HepG2 (cell line): ENCODE measurements at regions not wholly inside any gene's neighbourhood (a gene's known extent, or its start where the extent isn't known, plus 50 kb on each side); places are given as distances from the start of the nearest gene placed in this dataset.

ENCODE experiments used
- ATAC-seq: fragments of 200-7000 bp; cut with Tn5 transposase; 3 replicates; pipeline ENCODE4 v1.9.1; 2020; ENCODE audit warnings: mild to moderate bottlenecking, moderate library complexity
- BruUV-seq: library from RNA; stranded (reverse); fragments of 400-500 nt; replicated peaks from 2 replicates; lab custom pipeline; 2021; lab: Mats Ljungman, UMichigan
- CTCF ChIA-PET: fragments of 300-600 bp; formaldehyde crosslinking; extraction: SDS; loops from one replicate; lab custom pipeline; 2021; ENCODE audit warnings: low total read pairs, inconsistent platforms, low intra/inter-chr PET ratio; lab: Yijun Ruan, JAX
- POLR2A ChIA-PET: fragments of 350-600 bp; sonication (Branson Sonifier 250); formaldehyde crosslinking; loops from one replicate; lab custom pipeline; 2020; ENCODE audit warnings: antibody characterized with exemption, inconsistent platforms; lab: Yijun Ruan, JAX
- DNase-seq: peaks from one replicate; pipeline ENCODE4 v3.0.0-alpha.2; 2015; ENCODE audit warnings: low spot score
- FAIRE-seq: peaks from 3 replicates; lab custom pipeline; 2011; peaks lifted over from hg19 to GRCh38; lab: Jason Lieb, UNC
- H2AFZ ChIP-seq: one replicate; pipeline ENCODE4 v1.6.1; 2011; ENCODE audit warnings: low read length, inconsistent platforms
- H3K27ac ChIP-seq: fragments of 300-600 bp; 3 replicates; pipeline ENCODE4 v1.8.0; 2011; ENCODE audit warnings: mixed run types, mild to moderate bottlenecking, mixed read lengths, low read length, inconsistent platforms; ENCODE audit not compliant: insufficient read depth; ENCODE audit errors: extremely low read length
- H3K27me3 ChIP-seq, 2 experiments: fragments of 200-600 bp in 1 of 2; 2 replicates in 1 of 2; 3 replicates in 1 of 2; pipeline versions ENCODE4 v1.6.0 to v1.8.0; 2011; ENCODE audit warnings: low read length in 2 of 2, mild to moderate bottlenecking in 2 of 2, moderate library complexity in 2 of 2, inconsistent platforms in 1 of 2; ENCODE audit not compliant: insufficient read depth in 2 of 2, control insufficient read depth in 1 of 2
- H3K36me3 ChIP-seq, 2 experiments: fragments of 200-600 bp in 1 of 2; replicated peaks in 1 of 2; 2 replicates in 1 of 2; 3 replicates in 1 of 2; pipeline versions ENCODE4 v1.5.1 to v1.8.0; 2011; ENCODE audit warnings: low read length in 2 of 2, inconsistent platforms in 1 of 2; ENCODE audit not compliant: insufficient read depth in 2 of 2, control insufficient read depth in 1 of 2
- H3K4me1 ChIP-seq: 2 replicates; pipeline ENCODE4 v1.5.1; 2012; ENCODE audit warnings: low read length, inconsistent platforms; ENCODE audit not compliant: insufficient read depth
- H3K4me2 ChIP-seq: 2 replicates; pipeline ENCODE4 v1.6.0; 2011; ENCODE audit warnings: low read depth, low read length, inconsistent platforms
- H3K4me3 ChIP-seq, 3 experiments: fragments of 200-600 bp in 1 of 3; sonication (generic), shearing (Covaris generic) in 1 of 3; replicated peaks in 1 of 3; 2 replicates each; pipeline ENCODE4 v1.5.1; 2011 to 2016; ENCODE audit warnings: low read length in 3 of 3, inconsistent platforms in 2 of 3, low read depth in 2 of 3, mild to moderate bottlenecking in 2 of 3, control low read depth in 1 of 3, mixed read lengths in 1 of 3; ENCODE audit not compliant: insufficient read depth in 1 of 3
- H3K79me2 ChIP-seq: one replicate; pipeline ENCODE4 v1.6.1; 2011; ENCODE audit warnings: low read length, inconsistent platforms; ENCODE audit not compliant: insufficient read depth
- H3K9ac ChIP-seq: 2 replicates; pipeline ENCODE4 v1.6.0; 2011; ENCODE audit warnings: mild to moderate bottlenecking, low read depth, low read length, inconsistent platforms; ENCODE audit not compliant: insufficient read depth
- H3K9me3 ChIP-seq: 2 replicates; pipeline ENCODE4 v1.5.1; 2012; ENCODE audit warnings: mild to moderate bottlenecking, low read length
- H4K20me1 ChIP-seq: 2 replicates; pipeline ENCODE4 v1.6.0; 2011; ENCODE audit warnings: inconsistent platforms, mild to moderate bottlenecking, low read length, moderate library complexity; ENCODE audit not compliant: insufficient read depth
- BCLAF1 ChIP-seq: fragments of 450-650 bp; IDR thresholded peaks from 2 replicates; pipeline ENCODE4 v1.6.1; 2017; ENCODE audit warnings: mild to moderate bottlenecking
- CREB1 ChIP-seq, 2 experiments: fragments of 450-650 bp in 1 of 2; IDR thresholded peaks; 2 replicates each; pipeline ENCODE4 v1.6.1; 2016 to 2017; ENCODE audit warnings: control low read depth in 1 of 2, mild to moderate bottlenecking in 1 of 2, missing compliant biosample characterization in 1 of 2, missing genetic modification characterization in 1 of 2
- CREM ChIP-seq, 2 experiments: sonication (generic) in 1 of 2; formaldehyde crosslinking in 1 of 2; IDR thresholded peaks; 2 replicates each; pipeline versions ENCODE4 v1.4.0 to v1.6.1; 2016 to 2020; ENCODE audit warnings: antibody characterized with exemption in 1 of 2, mild to moderate bottlenecking in 1 of 2, missing genetic modification reagents in 1 of 2
- NFE2L2 ChIP-seq: fragments of 150-350 bp; IDR thresholded peaks from 2 replicates; pipeline ENCODE4 v1.6.1; 2014; ENCODE audit warnings: low read length
- RXRA ChIP-seq: sonication (generic); formaldehyde crosslinking; IDR thresholded peaks from 2 replicates; pipeline ENCODE4 v1.5.1; 2020; ENCODE audit warnings: missing genetic modification reagents
- SKI ChIP-seq: fragments of 450-650 bp; IDR thresholded peaks from one replicate; pipeline ENCODE4 v1.6.1; 2018; ENCODE audit warnings: mild to moderate bottlenecking; ENCODE audit not compliant: partially characterized antibody
- SMAD3 ChIP-seq: sonication (generic); formaldehyde crosslinking; IDR thresholded peaks from 2 replicates; pipeline ENCODE4 v1.4.0; 2020; ENCODE audit warnings: missing genetic modification reagents
- TFDP1 ChIP-seq: IDR thresholded peaks from 2 replicates; pipeline ENCODE4 v1.6.1; 2016; ENCODE audit warnings: missing compliant biosample characterization, missing genetic modification reagents, borderline replicate concordance
- THAP7 ChIP-seq: sonication (generic); formaldehyde crosslinking; IDR thresholded peaks from 2 replicates; pipeline ENCODE4 v1.8.1; 2023; ENCODE audit warnings: mild to moderate bottlenecking, missing genetic modification reagents
- TRIM24 ChIP-seq: sonication (generic); formaldehyde crosslinking; IDR thresholded peaks from 2 replicates; pipeline ENCODE4 v1.8.0; 2022; ENCODE audit warnings: mild to moderate bottlenecking, missing genetic modification reagents
- ZBTB49 ChIP-seq: sonication (generic); formaldehyde crosslinking; IDR thresholded peaks from 2 replicates; pipeline ENCODE4 v1.4.0; 2020; ENCODE audit warnings: missing genetic modification reagents, borderline replicate concordance
- ZFP36L2 ChIP-seq: sonication (generic); formaldehyde crosslinking; IDR thresholded peaks from 2 replicates; pipeline ENCODE4 v1.4.0; 2020; ENCODE audit warnings: missing genetic modification reagents
- ZNF232 ChIP-seq: sonication (generic); formaldehyde crosslinking; IDR thresholded peaks from 2 replicates; pipeline ENCODE4 v1.4.0; 2020; ENCODE audit warnings: missing genetic modification reagents, borderline replicate concordance
- ZNF337 ChIP-seq: sonication (generic); formaldehyde crosslinking; IDR thresholded peaks from 2 replicates; pipeline ENCODE4 v1.5.1; 2020; ENCODE audit warnings: missing genetic modification reagents, low read depth, mild to moderate bottlenecking, borderline replicate concordance
- ZNF547 ChIP-seq: sonication (generic); formaldehyde crosslinking; IDR thresholded peaks from 2 replicates; pipeline ENCODE4 v1.5.1; 2020; ENCODE audit warnings: mild to moderate bottlenecking, missing genetic modification reagents
- WGBS: methylation state at CpG from one replicate; pipeline ENCODE4 v1.1.6; 2017; ENCODE audit warnings: low lambda C conversion rate; 5-methylcytosine and 5-hydroxymethylcytosine counted together
- in situ Hi-C: cut with HindIII; loops from 2 replicates; pipeline ENCODE4 v1.10.0; 2017; ENCODE audit warnings: low pct_unique_long_range_greater_than_20kb; ENCODE audit not compliant: extremely low pct_ligation_motif_present
- intact Hi-C: fragments of 100-400 bp; cut with micrococcal nuclease; formaldehyde crosslinking; loops from one replicate; pipeline ENCODE4 v1.10.0; 2022; ENCODE audit not compliant: unreplicated experiment

GRCh38 chr15:23762026-23762425 is 74.9 kb upstream of the NDN start:
- 9% methylated on average over 7 of the region's 8 CpGs for WGBS
- CTCF ChIA-PET, result no interaction called here

GRCh38 chr15:23763021-23763420 is 75.9 kb upstream of the NDN start:
- no peak overlapping the region for H3K27ac ChIP-seq
- H3K79me2 ChIP-seq, result no peaks in the 10 kb centered on the region
- ChIA-PET CTCF (no interaction called here), POLR2A (no interaction called here)
- intact Hi-C loops (loop anchor here (10.0 kb wide), 1 partner anchor 92 kb away; no protein-coding TSS in a partner anchor), in situ Hi-C loops (no loop called here)
- ATAC-seq (no peak), DNase-seq (no peak), FAIRE-seq (no peak)
- H3K27me3 ChIP-seq, result no peaks in the 10 kb centered on the region; a peak in 1 of 5 replicates
- H2AFZ ChIP-seq, result no peak overlapping the region
- no peak overlapping the region for H3K4me3 ChIP-seq
- peaks cover 16% of the 10 kb centered on the region; the same call in 1 of the 2 replicates for H3K9me3 ChIP-seq
- no peaks in the 10 kb centered on the region for H3K36me3 ChIP-seq
- BruUV-seq, result no TSS peak
- no peak overlapping the region for H3K9ac ChIP-seq
- 49% methylated on average over 9 of the region's 9 CpGs for WGBS
- no peak overlapping the region for H3K4me2 ChIP-seq
- H3K4me1 ChIP-seq, result no peaks in the 10 kb centered on the region
- H4K20me1 ChIP-seq, result no peaks in the 10 kb centered on the region
- TF ChIP-seq ZBTB49 (CRISPR knock-in tag), result no peak
- no peak for TF ChIP-seq ZNF547 (CRISPR knock-in tag)
- TF ChIP-seq BCLAF1, result no peak
- TF ChIP-seq THAP7 (CRISPR knock-in tag), result no peak
- no peak for TF ChIP-seq ZFP36L2 (CRISPR knock-in tag)
- no peak for TF ChIP-seq TRIM24

More at GRCh38 chr15:23762026-23762425, 74.9 kb upstream of the NDN start:
- H3K9ac ChIP-seq, result no peak overlapping the region
- H3K4me1 ChIP-seq, result no peaks in the 10 kb centered on the region
- POLR2A ChIA-PET, result no interaction called here
- H4K20me1 ChIP-seq, result no peaks in the 10 kb centered on the region
- no peak for DNase-seq
- no peaks in the 10 kb centered on the region for H3K36me3 ChIP-seq
- no peak overlapping the region for H2AFZ ChIP-seq
- no peaks in the 10 kb centered on the region for H3K79me2 ChIP-seq
- in situ Hi-C loops (no loop called here), intact Hi-C loops (loop anchor here (10.0 kb wide), 1 partner anchor 93 kb away; no protein-coding TSS in a partner anchor)
- H3K9me3 ChIP-seq, result peaks cover 8% of the 10 kb centered on the region; the same call in 1 of the 2 replicates
- H3K27ac ChIP-seq, result no peak overlapping the region
- TF ChIP-seq TFDP1 (CRISPR knock-in tag), result no peak
- no peak for TF ChIP-seq SKI
- TF ChIP-seq ZNF337 (CRISPR knock-in tag), result no peak
- no peak for TF ChIP-seq ZNF232 (CRISPR knock-in tag)
- no peak for TF ChIP-seq SMAD3 (CRISPR knock-in tag)
- TF ChIP-seq CREB1 (IDR thresholded peaks at IDR 0.05), result no peak
- TF ChIP-seq CREB1 (CRISPR knock-in tag; IDR thresholded peaks at IDR 0.05), result no peak
- no peak for TF ChIP-seq NFE2L2
- TF ChIP-seq RXRA (CRISPR knock-in tag), result no peak
- TF ChIP-seq CREM (IDR thresholded peaks at IDR 0.05), result no peak
- TF ChIP-seq CREM (CRISPR knock-in tag; IDR thresholded peaks at IDR 0.05), result no peak
- H3K4me2 ChIP-seq, result no peak overlapping the region
- no peak overlapping the region for H3K4me3 ChIP-seq
- no TSS peak for BruUV-seq
- no peaks in the 10 kb centered on the region; a peak in 1 of 5 replicates for H3K27me3 ChIP-seq
- FAIRE-seq, result no peak
- no peak for ATAC-seq
